ENCODE measurements at regions not wholly inside any gene's neighbourhood (a gene's known extent, or its start where the extent isn't known, plus 50 kb on each side); places are given as distances from the start of the nearest gene placed in this dataset.

- TF ChIP-seq, protein P1, sequence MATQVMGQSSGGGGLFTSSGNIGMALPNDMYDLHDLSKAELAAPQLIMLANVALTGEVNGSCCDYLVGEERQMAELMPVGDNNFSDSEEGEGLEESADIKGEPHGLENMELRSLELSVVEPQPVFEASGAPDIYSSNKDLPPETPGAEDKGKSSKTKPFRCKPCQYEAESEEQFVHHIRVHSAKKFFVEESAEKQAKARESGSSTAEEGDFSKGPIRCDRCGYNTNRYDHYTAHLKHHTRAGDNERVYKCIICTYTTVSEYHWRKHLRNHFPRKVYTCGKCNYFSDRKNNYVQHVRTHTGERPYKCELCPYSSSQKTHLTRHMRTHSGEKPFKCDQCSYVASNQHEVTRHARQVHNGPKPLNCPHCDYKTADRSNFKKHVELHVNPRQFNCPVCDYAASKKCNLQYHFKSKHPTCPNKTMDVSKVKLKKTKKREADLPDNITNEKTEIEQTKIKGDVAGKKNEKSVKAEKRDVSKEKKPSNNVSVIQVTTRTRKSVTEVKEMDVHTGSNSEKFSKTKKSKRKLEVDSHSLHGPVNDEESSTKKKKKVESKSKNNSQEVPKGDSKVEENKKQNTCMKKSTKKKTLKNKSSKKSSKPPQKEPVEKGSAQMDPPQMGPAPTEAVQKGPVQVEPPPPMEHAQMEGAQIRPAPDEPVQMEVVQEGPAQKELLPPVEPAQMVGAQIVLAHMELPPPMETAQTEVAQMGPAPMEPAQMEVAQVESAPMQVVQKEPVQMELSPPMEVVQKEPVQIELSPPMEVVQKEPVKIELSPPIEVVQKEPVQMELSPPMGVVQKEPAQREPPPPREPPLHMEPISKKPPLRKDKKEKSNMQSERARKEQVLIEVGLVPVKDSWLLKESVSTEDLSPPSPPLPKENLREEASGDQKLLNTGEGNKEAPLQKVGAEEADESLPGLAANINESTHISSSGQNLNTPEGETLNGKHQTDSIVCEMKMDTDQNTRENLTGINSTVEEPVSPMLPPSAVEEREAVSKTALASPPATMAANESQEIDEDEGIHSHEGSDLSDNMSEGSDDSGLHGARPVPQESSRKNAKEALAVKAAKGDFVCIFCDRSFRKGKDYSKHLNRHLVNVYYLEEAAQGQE (tag by site-specific recombination; IDR thresholded peaks at IDR 0.05): no peak
- TF ChIP-seq ZNF146 (tag by site-specific recombination; IDR thresholded peaks at IDR 0.05): no peak
- no peak for TF ChIP-seq KLF17 (tag by site-specific recombination; IDR thresholded peaks at IDR 0.05)
- TF ChIP-seq, protein P2, sequence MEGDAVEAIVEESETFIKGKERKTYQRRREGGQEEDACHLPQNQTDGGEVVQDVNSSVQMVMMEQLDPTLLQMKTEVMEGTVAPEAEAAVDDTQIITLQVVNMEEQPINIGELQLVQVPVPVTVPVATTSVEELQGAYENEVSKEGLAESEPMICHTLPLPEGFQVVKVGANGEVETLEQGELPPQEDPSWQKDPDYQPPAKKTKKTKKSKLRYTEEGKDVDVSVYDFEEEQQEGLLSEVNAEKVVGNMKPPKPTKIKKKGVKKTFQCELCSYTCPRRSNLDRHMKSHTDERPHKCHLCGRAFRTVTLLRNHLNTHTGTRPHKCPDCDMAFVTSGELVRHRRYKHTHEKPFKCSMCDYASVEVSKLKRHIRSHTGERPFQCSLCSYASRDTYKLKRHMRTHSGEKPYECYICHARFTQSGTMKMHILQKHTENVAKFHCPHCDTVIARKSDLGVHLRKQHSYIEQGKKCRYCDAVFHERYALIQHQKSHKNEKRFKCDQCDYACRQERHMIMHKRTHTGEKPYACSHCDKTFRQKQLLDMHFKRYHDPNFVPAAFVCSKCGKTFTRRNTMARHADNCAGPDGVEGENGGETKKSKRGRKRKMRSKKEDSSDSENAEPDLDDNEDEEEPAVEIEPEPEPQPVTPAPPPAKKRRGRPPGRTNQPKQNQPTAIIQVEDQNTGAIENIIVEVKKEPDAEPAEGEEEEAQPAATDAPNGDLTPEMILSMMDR (tag by site-specific recombination; IDR thresholded peaks at IDR 0.05): no peak
- no peak for TF ChIP-seq ZBTB21 (tag by site-specific recombination; IDR thresholded peaks at IDR 0.05)
These were observed 625.8 kb upstream of the SORCS1 start for GRCh38 chr10:107790271-107790670.
